ENCODE measurements at regions not wholly inside any gene's neighbourhood (a gene's known extent, or its start where the extent isn't known, plus 50 kb on each side); places are given as distances from the start of the nearest gene placed in this dataset.

DNA sequence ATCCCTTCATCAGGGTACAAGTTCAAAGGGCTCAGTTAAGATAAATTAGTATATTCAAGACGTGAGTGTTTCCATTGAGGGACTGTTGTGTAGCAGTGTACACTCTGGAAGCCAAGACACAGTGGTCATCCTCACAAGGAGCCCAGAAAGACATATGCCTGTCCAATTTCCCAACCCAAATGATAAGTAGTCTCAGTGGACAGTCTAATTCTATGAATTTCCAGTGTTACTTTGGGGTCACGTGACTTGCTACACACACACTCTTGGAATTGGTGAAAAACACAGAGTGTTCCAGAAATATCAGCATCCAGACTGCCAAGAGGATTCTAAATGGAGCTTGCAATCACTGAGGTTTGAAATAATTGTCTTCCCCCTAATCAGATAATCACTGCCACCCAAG is 365.1 kb downstream of the WDR11 start:
- intact Hi-C loops (cut with DNase I) = no loop called here
- no peak for FAIRE-seq
- 69 to 89% methylated on average over 2 of the region's 2 CpGs for WGBS, 2 donors
- DNase-seq = no peak
- H3K4me3 ChIP-seq = no peak overlapping the region
- H3K36me3 ChIP-seq = no peaks in the 10 kb centered on the region
- H3K4me1 ChIP-seq = no peaks in the 10 kb centered on the region
- TF ChIP-seq, protein P1, sequence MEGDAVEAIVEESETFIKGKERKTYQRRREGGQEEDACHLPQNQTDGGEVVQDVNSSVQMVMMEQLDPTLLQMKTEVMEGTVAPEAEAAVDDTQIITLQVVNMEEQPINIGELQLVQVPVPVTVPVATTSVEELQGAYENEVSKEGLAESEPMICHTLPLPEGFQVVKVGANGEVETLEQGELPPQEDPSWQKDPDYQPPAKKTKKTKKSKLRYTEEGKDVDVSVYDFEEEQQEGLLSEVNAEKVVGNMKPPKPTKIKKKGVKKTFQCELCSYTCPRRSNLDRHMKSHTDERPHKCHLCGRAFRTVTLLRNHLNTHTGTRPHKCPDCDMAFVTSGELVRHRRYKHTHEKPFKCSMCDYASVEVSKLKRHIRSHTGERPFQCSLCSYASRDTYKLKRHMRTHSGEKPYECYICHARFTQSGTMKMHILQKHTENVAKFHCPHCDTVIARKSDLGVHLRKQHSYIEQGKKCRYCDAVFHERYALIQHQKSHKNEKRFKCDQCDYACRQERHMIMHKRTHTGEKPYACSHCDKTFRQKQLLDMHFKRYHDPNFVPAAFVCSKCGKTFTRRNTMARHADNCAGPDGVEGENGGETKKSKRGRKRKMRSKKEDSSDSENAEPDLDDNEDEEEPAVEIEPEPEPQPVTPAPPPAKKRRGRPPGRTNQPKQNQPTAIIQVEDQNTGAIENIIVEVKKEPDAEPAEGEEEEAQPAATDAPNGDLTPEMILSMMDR (IDR thresholded peaks at IDR 0.05) = no peak
- H3K9me3 ChIP-seq = no peaks in the 10 kb centered on the region
- ATAC-seq = no peak
- H3K27me3 ChIP-seq = no peaks in the 10 kb centered on the region
- H3K27ac ChIP-seq = no peak overlapping the region

DNA sequence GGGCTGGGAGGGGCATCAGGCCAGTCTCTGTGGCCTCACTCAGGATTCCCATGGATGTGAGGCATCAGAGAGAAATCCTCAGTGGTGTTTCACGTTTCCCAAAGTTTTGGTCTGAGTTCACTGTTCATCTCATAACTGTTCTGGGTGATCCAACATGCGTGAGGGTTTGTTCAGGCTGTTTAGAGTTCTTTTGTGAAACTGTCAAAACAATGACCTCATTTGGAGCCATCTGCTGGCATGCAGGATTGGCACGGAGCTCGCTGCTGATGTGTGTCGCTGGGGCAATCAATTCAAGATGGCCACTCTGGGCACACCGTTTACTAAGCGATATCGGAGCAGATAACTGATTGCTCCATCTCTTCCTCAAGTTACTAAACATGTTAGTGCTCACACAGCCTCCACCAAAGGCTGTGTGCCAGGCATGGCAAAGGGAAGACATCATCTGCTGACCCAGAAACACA is 365.6 kb downstream of the WDR11 start:
- Histone ChIP-seq H3K9me3 (no peaks in the 10 kb centered on the region), H3K4me1 (no peaks in the 10 kb centered on the region), H3K27me3 (peaks cover 0 to 2% (median 0%) of the 10 kb centered on the region in 4 donors), H3K27ac (no peak overlapping the region), H3K4me3 (no peak overlapping the region), H3K36me3 (no peaks in the 10 kb centered on the region)
- DNase-seq (no peak), ATAC-seq (peak in 2 of 4 donors; percentile 12 to 47), FAIRE-seq (no peak)
- 55 to 75% methylated on average over 8 of the region's 8 CpGs for WGBS, 2 donors
- TF ChIP-seq, protein P1 (IDR thresholded peaks at IDR 0.05) = no peak
- intact Hi-C loops (cut with DNase I) = no loop called here

DNA sequence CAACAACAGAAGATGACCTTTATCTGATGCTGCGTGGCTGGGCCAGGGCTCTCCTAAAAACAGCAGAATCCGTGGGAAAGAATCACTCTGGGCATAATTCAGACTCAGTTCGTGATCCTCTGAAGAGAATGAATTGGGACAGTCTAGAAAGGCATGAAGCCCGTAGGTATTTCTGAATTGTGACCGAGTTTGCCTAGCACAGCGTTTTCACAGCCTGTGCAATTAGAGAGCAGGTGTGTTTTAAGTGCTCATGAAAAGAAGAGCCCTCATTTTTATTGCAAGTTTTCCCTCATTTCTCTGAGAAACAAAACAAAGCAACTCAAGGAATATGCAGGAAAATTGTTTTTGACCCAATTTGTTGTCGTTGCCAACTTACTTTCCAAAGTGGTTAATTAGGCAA is 366.2 kb downstream of the WDR11 start:
- Histone ChIP-seq H3K4me1 (no peaks in the 10 kb centered on the region), H3K27me3 (peaks cover 0 to 5% (median 0%) of the 10 kb centered on the region in 4 donors), H3K4me3 (no peak overlapping the region), H3K9me3 (no peaks in the 10 kb centered on the region), H3K36me3 (no peaks in the 10 kb centered on the region), H3K27ac (no peak overlapping the region)
- DNase-seq (no peak), ATAC-seq (no peak), FAIRE-seq (no peak)
- TF ChIP-seq, protein P1 (IDR thresholded peaks at IDR 0.05) = no peak
- 41 to 53% methylated on average over 7 of the region's 7 CpGs for WGBS, 2 donors
- intact Hi-C loops (cut with DNase I) = no loop called here

DNA sequence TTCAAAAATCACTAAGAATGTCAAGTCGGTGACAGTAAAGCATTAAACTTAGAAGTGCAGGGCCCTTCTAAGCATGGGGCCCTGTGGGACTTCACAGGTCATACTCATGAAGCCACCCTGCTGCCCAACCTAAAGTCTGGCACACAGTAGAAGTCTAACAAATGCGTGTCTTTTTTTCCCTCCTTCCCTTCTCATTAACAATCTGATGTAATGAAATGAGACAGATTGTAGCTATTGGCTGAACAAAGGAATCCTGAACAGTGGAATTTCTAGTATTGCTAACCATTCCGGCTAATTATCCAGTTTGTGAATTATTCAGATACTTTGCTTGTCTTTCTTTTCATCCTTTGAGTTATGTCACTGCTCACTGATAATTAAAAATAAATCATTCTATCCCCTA is 369.9 kb downstream of the WDR11 start:
- DNase-seq (no peak), FAIRE-seq (no peak), ATAC-seq (no peak)
- H3K27ac ChIP-seq = no peak overlapping the region
- TF ChIP-seq, protein P1 (IDR thresholded peaks at IDR 0.05) = no peak
- no peaks in the 10 kb centered on the region for H3K4me1 ChIP-seq
- no peaks in the 10 kb centered on the region for H3K36me3 ChIP-seq
- intact Hi-C loops (cut with DNase I) = no loop called here
- H3K9me3 ChIP-seq = no peaks in the 10 kb centered on the region
- H3K27me3 ChIP-seq = peaks cover 0 to 5% (median 0%) of the 10 kb centered on the region in 4 donors
- 75 to 83% methylated on average over 3 of the region's 3 CpGs for whole genome bisulfite sequencing, 2 donors
- H3K4me3 ChIP-seq = no peak overlapping the region

DNA sequence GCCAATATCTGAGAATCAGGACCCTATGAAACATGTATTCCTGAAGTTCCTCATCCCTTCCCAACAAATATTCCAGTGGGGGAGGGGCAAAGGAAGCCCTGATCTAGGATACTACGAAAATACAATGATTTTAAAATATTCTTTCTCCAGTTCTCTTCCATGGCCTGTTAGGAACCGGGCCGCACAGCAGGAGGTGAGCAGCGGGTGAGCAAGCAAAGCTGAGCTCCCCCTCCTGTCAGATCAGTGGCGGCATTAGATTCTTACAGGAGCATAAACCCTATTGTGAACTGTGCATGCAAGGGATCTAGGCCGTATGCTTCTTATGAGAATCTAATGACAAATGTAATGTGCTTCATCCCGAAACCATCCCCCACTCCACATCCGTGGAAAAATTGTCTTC is 370.8 kb downstream of the WDR11 start:
- Histone ChIP-seq H3K9me3 (no peaks in the 10 kb centered on the region), H3K4me3 (no peak overlapping the region), H3K4me1 (no peaks in the 10 kb centered on the region), H3K27ac (no peak overlapping the region), H3K36me3 (no peaks in the 10 kb centered on the region), H3K27me3 (peaks cover 0 to 5% (median 0%) of the 10 kb centered on the region in 4 donors)
- DNase-seq (no peak), FAIRE-seq (no peak), ATAC-seq (no peak)
- intact Hi-C loops (cut with DNase I) = no loop called here
- 71 to 78% methylated on average over 8 of the region's 8 CpGs for WGBS, 2 donors
- TF ChIP-seq, protein P1 (IDR thresholded peaks at IDR 0.05) = no peak
